CD14-positive monocyte (primary cell): ENCODE measurements at regions not wholly inside any gene's neighbourhood (a gene's known extent, or its start where the extent isn't known, plus 50 kb on each side); places are given as distances from the start of the nearest gene placed in this dataset.

ENCODE experiments used
- DNase-seq, 3 donors: peaks; one replicate each; pipeline ENCODE4 v3.0.0-alpha.2; 2011 to 2022
- H2AFZ ChIP-seq: 2 replicates; pipeline ENCODE4 v1.6.0; 2012; ENCODE audit warnings: mild to moderate bottlenecking, low read depth, low read length, inconsistent platforms; ENCODE audit not compliant: insufficient read depth, poor library complexity, severe bottlenecking
- H3K27ac ChIP-seq, 2 donors: 1 replicate in 1 of 2; 2 replicates in 1 of 2; pipeline ENCODE4 v1.5.1; 2012 to 2013; ENCODE audit warnings: low read length in 2 of 2, control low read depth in 1 of 2, inconsistent platforms in 1 of 2, low read depth in 1 of 2, mild to moderate bottlenecking in 1 of 2
- H3K27me3 ChIP-seq, 2 donors: one replicate each; pipeline versions ENCODE4 v1.6.0 to v1.6.1; 2011 to 2013; ENCODE audit warnings: low read length in 2 of 2; ENCODE audit not compliant: control insufficient read depth in 2 of 2, insufficient read depth in 2 of 2
- H3K36me3 ChIP-seq, 2 donors: replicated peaks in 1 of 2; 1 replicate in 1 of 2; 2 replicates in 1 of 2; pipeline versions ENCODE4 v1.5.1 to v1.6.1; 2012 to 2013; ENCODE audit warnings: low read length in 2 of 2, control low read depth in 1 of 2, inconsistent platforms in 1 of 2, mild to moderate bottlenecking in 1 of 2; ENCODE audit not compliant: insufficient read depth in 2 of 2, control insufficient read depth in 1 of 2
- H3K4me1 ChIP-seq, 2 donors: 1 replicate in 1 of 2; 2 replicates in 1 of 2; pipeline versions ENCODE4 v1.5.1 to v1.6.1; 2012 to 2013; ENCODE audit warnings: low read length in 2 of 2, control low read depth in 1 of 2, inconsistent platforms in 1 of 2, mild to moderate bottlenecking in 1 of 2, moderate library complexity in 1 of 2; ENCODE audit not compliant: insufficient read depth in 2 of 2, control insufficient read depth in 1 of 2
- H3K4me2 ChIP-seq: replicated peaks from 2 replicates; pipeline ENCODE3; 2012; ENCODE audit warnings: low read length, moderate library complexity, mild to moderate bottlenecking; ENCODE audit not compliant: poor library complexity, severe bottlenecking; ENCODE audit errors: extremely low read depth
- H3K4me3 ChIP-seq, 3 experiments: fragments of 200-600 bp in 1 of 3; sonication (generic) in 1 of 3; replicated peaks in 1 of 3; 1 replicate in 2 of 3; 2 replicates in 1 of 3; pipeline ENCODE4 v1.5.1; 2011 to 2013; ENCODE audit warnings: low read length in 3 of 3, mild to moderate bottlenecking in 3 of 3, control low read depth in 2 of 3, low read depth in 2 of 3, inconsistent platforms in 1 of 3, moderate library complexity in 1 of 3
- H3K79me2 ChIP-seq: 2 replicates; pipeline ENCODE4 v1.6.0; 2012; ENCODE audit warnings: mild to moderate bottlenecking, control low read depth, inconsistent platforms, low read length, moderate library complexity; ENCODE audit not compliant: insufficient read depth
- H3K9ac ChIP-seq: 2 replicates; pipeline ENCODE4 v1.6.0; 2017; ENCODE audit warnings: low read length, mild to moderate bottlenecking; ENCODE audit not compliant: insufficient read depth, poor library complexity, severe bottlenecking
- H3K9me3 ChIP-seq, 2 donors: replicated peaks in 1 of 2; 1 replicate in 1 of 2; 2 replicates in 1 of 2; pipeline versions ENCODE4 v1.5.1 to v1.6.1; 2012 to 2013; ENCODE audit warnings: low read length in 2 of 2, control low read depth in 1 of 2; ENCODE audit not compliant: control insufficient read depth in 1 of 2, insufficient read depth in 1 of 2
- H4K20me1 ChIP-seq: 2 replicates; pipeline ENCODE4 v1.6.0; 2012; ENCODE audit warnings: mild to moderate bottlenecking, low read length, control low read depth, moderate library complexity; ENCODE audit not compliant: insufficient read depth
- H3K27ac Mint-ChIP-seq, 7 donors: one replicate each; pipeline ENCODE4 v1.8.0; 2020; ENCODE audit warnings: mild to moderate bottlenecking in 7 of 7, mixed read lengths in 7 of 7, moderate library complexity in 6 of 7, inconsistent platforms in 2 of 7
- H3K27me3 Mint-ChIP-seq, 3 donors: one replicate each; pipeline ENCODE4 v1.8.0; 2021 to 2022; ENCODE audit warnings: low read depth in 3 of 3, mild to moderate bottlenecking in 3 of 3, mixed read lengths in 3 of 3, moderate library complexity in 3 of 3, inconsistent platforms in 1 of 3
- H3K36me3 Mint-ChIP-seq, 2 donors: one replicate each; pipeline ENCODE4 v1.8.0; 2020; ENCODE audit warnings: mixed read lengths in 2 of 2, inconsistent platforms in 1 of 2, mild to moderate bottlenecking in 1 of 2
- H3K4me1 Mint-ChIP-seq: one replicate; pipeline ENCODE4 v1.8.0; 2020; ENCODE audit warnings: mild to moderate bottlenecking, mixed read lengths
- H3K4me3 Mint-ChIP-seq, 2 donors: one replicate each; pipeline ENCODE4 v1.8.0; 2020; ENCODE audit warnings: mild to moderate bottlenecking in 2 of 2, mixed read lengths in 2 of 2, moderate library complexity in 1 of 2
- H3K9me3 Mint-ChIP-seq, 7 donors: one replicate each; pipeline ENCODE4 v1.8.0; 2020 to 2022; ENCODE audit warnings: mixed read lengths in 7 of 7, mild to moderate bottlenecking in 6 of 7, moderate library complexity in 6 of 7, inconsistent platforms in 2 of 7
- WGBS: methylation state at CpG from one replicate; pipeline ENCODE4 v1.1.5; 2013; ENCODE audit warnings: missing lambda C conversion rate; ENCODE audit not compliant: insufficient coverage; 5-methylcytosine and 5-hydroxymethylcytosine counted together
- intact Hi-C, 2 donors: fragments of 100-400 bp; cut with micrococcal nuclease; formaldehyde crosslinking; loops; one replicate each; pipeline versions ENCODE4 v1.15.0 to v1.15.1; 2023
- TF ChIP-seq, protein P1 (sequence below): fragments of 200-600 bp; IDR thresholded peaks from one replicate; pipeline ENCODE4 v1.8.0; 2022; ENCODE audit warnings: antibody characterized with exemption, mild to moderate bottlenecking

- no peaks in the 10 kb centered on the region for H3K4me1 ChIP-seq
Measured at GRCh38 chr3:177744873-177745606, 547.8 kb upstream of the TBL1XR1 start.

GRCh38 chr3:177745607-177746005, 548.3 kb upstream of the TBL1XR1 start:
- intact Hi-C loops = no loop called here
- no peak for DNase-seq
- TF ChIP-seq, protein P1, sequence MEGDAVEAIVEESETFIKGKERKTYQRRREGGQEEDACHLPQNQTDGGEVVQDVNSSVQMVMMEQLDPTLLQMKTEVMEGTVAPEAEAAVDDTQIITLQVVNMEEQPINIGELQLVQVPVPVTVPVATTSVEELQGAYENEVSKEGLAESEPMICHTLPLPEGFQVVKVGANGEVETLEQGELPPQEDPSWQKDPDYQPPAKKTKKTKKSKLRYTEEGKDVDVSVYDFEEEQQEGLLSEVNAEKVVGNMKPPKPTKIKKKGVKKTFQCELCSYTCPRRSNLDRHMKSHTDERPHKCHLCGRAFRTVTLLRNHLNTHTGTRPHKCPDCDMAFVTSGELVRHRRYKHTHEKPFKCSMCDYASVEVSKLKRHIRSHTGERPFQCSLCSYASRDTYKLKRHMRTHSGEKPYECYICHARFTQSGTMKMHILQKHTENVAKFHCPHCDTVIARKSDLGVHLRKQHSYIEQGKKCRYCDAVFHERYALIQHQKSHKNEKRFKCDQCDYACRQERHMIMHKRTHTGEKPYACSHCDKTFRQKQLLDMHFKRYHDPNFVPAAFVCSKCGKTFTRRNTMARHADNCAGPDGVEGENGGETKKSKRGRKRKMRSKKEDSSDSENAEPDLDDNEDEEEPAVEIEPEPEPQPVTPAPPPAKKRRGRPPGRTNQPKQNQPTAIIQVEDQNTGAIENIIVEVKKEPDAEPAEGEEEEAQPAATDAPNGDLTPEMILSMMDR = no peak
- no peak overlapping the region for H3K4me3 ChIP-seq
- H3K9me3 ChIP-seq = no peaks in the 10 kb centered on the region
- no peaks in the 10 kb centered on the region for H3K36me3 Mint-ChIP-seq
- H3K27me3 Mint-ChIP-seq = no peaks in the 10 kb centered on the region
- WGBS = no CpG with 5 or more reads among the region's 3 CpGs
- H3K4me1 Mint-ChIP-seq = no peaks in the 10 kb centered on the region
- no peaks in the 10 kb centered on the region for H3K27me3 ChIP-seq
- H3K27ac Mint-ChIP-seq = no peak overlapping the region
- H3K4me2 ChIP-seq = no peak overlapping the region
- H3K9me3 Mint-ChIP-seq = peaks cover 0 to 3% (median 0%) of the 10 kb centered on the region in 7 donors
- no peaks in the 10 kb centered on the region for H3K4me1 ChIP-seq
- no peak overlapping the region for H3K9ac ChIP-seq
- H3K36me3 ChIP-seq = no peaks in the 10 kb centered on the region
- H2AFZ ChIP-seq = no peak overlapping the region
- H3K4me3 Mint-ChIP-seq = no peak overlapping the region
- no peak overlapping the region for H3K27ac ChIP-seq
- H4K20me1 ChIP-seq = no peaks in the 10 kb centered on the region
- H3K79me2 ChIP-seq = no peaks in the 10 kb centered on the region

More at GRCh38 chr3:177744873-177745606, 547.8 kb upstream of the TBL1XR1 start:
- H3K4me1 Mint-ChIP-seq = peaks cover 2% of the 10 kb centered on the region
- H3K36me3 Mint-ChIP-seq = no peaks in the 10 kb centered on the region
- H3K79me2 ChIP-seq = no peaks in the 10 kb centered on the region
- no peaks in the 10 kb centered on the region for H4K20me1 ChIP-seq
- peaks cover 0 to 3% (median 0%) of the 10 kb centered on the region in 7 donors for H3K9me3 Mint-ChIP-seq
- no peak overlapping the region for H3K4me3 ChIP-seq
- no peaks in the 10 kb centered on the region for H3K27me3 Mint-ChIP-seq
- H3K27ac ChIP-seq = no peak overlapping the region
- 93% methylated on average over 2 of the region's 6 CpGs for WGBS
- intact Hi-C loops = no loop called here
- H3K27ac Mint-ChIP-seq = no peak overlapping the region
- H3K36me3 ChIP-seq = no peaks in the 10 kb centered on the region
- H3K9ac ChIP-seq = no peak overlapping the region
- TF ChIP-seq, protein P1 = no peak
- no peaks in the 10 kb centered on the region for H3K9me3 ChIP-seq
- no peak overlapping the region for H3K4me3 Mint-ChIP-seq
- H2AFZ ChIP-seq = no peak overlapping the region
- H3K27me3 ChIP-seq = no peaks in the 10 kb centered on the region
- DNase-seq = no peak
- no peak overlapping the region for H3K4me2 ChIP-seq
